ENCODE measurements at regions not wholly inside any gene's neighbourhood (a gene's known extent, or its start where the extent isn't known, plus 50 kb on each side); places are given as distances from the start of the nearest gene placed in this dataset.

DNA sequence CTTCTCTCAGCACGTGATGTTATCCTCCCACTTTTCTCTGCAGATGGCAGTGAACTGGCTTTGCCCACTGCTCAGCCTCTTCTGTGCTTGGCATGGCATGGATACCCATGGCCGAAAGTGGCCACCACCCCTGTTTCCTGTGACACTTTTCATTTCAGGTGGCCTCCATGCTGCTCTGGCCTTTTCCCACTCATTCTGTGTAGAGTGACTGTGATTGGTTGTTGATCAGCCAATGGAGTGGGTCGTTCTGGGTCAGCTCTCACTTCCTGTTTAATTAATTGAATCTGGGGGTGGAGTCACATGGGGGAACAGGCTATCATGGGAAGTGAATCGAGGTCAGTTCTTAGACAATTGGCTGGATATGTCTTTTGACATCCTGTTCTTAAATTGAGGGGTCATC lies 350.1 kb upstream of the EEF2KMT start:
- no peak for DNase-seq

DNA sequence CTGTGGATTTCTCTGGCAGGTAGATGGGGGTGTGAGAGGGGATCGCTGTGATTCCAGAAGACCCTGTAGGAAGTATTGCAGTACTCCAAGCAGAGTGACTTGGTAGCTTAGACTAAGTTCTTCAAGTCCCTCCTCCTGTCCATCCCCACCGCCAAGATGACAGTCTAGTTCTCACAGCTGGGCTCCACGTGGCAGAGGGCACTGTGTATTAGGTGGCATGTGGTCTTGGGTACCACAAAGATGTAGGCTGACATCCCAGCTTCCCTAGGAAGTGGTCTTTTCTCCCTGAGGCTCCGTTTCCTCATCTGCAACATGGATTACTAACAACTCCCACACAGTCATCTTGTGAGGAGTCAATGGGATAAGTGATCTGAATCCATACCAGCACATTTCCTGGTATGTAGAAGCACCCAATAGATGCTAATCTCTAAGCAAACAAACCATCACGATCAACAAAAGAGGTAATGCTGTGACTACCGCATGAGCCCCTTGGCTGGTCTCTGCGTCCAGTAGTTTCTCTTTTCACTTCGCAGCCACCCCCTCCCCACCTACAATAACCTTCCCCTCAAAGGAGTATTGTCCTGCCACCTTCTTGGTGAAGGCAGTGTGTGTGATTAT lies 349.1 kb upstream of the EEF2KMT start:
- no peak for DNase-seq

DNA sequence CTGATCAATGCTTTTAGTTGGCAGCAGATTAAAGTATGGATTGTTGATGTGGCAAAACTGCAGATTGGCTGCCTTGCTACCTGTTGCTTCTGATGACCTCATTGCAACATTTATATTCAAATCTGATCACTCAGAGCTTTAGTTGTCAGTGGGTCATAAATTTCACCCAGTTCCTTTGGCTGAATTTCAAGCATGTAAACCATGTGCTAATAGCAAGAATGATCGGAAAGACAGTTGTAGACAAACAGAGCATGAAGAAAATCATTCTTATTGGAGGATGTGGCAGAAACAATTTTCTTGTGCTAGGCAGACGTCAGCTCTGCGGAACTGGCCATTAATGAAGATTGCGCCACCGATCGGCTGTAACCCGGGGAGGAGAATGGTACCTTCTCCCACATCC lies 346.6 kb upstream of the EEF2KMT start:
- no peak for DNase-seq

DNA sequence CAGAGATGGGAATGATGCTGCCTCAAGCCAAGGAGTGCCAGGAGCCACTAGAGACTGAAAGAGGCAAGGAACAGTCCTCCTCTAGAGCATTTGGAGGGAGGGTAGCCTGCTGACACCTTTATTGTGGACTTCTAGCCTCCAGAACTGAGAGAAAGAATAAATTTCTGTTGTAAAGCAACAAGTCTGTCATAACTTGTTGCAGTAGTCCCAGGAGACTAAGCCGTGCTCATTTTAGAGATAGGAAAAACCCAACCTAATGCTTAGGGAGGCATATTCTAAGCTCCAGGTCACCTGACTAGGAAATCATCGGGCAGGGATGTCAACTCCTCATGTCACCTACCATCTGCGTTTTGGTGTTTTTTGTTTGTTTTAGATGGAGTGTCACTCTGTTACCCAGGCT lies 345.4 kb upstream of the EEF2KMT start:
- DNase-seq, result no peak

DNA sequence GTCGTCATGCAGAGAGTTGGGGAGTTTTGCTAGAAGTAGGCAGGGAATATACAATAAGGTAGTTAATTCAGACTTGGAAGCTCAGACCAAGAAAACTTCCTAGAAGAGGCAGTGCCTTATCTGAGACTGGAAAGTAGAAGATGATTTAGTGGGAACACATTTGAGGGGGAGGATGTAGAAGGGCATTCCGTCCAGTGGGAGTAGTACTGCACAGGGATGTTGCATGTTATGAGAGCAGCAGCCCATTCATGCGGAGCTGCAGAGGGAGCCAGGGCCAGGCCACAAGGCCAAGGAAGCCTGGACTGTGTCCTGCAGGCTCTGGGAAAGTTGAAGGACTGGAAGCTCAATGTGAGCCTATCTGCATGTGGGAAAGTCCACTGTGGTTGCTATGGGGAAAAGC lies 344.5 kb upstream of the EEF2KMT start:
- no peak for DNase-seq

DNA sequence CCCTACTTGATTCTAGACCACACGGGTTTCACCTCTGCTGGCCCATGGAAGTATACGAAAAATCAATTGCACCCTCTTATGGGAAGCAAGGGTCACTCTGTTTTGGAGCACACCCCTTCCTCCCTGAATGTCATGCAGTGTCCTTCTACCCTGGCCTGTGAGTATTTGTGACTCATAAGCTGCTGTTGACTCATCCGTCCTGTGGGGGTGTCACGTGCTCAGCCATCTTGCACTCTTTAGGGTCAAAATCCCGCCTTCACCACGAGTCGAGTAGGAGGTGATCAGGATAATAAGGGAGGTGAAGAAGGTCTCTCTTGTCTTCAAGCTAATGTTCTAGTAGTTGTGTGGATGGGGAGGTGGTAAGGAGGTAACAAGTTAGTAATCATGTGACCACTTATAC lies 341.0 kb upstream of the EEF2KMT start:
- no peak for DNase-seq

DNA sequence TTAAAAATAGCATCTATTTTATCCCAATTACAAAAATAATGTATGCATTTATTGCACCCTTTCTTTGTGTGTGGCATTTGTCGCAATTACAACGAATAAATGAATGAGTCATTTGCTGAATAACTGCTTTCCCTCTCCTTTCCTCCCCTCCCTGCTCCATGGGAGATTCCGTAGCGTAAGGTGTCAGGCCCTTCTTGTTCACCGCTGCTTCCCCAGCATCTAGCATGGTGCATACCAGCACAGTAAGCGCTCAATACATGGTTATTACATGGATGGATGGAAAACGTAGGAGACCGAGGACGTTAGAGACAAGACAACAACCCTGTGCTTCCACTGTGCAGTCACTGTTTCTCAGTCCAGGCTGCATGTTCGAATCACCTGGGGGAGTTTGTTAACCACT lies 336.0 kb upstream of the EEF2KMT start:
- no peak for DNase-seq

DNA sequence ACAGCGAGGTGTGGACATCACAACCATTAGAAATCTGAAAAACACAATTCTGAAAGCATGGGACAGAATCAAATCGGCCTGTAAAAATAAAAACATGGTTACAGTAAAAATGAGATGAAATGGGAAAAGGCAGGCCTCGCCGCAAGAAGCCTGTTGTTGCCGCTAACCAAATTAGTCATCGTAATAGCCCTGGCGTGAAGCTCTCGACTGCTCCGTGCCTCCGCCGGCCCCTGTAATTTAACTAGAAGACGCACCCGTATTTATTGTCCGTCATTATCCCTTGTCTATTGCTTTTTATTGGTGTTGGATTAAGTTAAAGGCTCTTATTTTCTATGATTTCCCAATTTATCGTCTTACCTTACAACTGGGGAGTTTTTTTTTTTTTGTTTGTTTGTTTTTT lies 334.6 kb upstream of the EEF2KMT start:
- no peak for DNase-seq

DNA sequence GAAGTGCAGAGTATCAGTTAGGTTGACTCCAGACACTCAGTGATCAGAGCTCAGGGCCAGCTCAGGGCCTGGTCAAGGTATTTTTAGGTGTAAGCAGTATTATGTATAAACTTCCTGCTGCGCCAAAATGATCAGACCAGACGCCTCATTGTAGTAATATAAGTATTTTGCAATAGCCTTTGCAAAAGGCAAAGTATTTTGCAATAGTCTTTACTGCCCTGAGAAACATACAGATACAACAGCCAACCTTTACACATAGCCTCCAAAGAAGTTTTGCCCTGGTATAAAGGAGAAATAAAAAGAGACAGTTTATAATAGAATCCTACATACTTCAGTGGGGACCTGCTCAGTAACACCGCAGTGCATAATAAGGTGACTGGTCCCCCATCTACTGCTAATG lies 333.0 kb upstream of the EEF2KMT start:
- no peak for DNase-seq

DNA sequence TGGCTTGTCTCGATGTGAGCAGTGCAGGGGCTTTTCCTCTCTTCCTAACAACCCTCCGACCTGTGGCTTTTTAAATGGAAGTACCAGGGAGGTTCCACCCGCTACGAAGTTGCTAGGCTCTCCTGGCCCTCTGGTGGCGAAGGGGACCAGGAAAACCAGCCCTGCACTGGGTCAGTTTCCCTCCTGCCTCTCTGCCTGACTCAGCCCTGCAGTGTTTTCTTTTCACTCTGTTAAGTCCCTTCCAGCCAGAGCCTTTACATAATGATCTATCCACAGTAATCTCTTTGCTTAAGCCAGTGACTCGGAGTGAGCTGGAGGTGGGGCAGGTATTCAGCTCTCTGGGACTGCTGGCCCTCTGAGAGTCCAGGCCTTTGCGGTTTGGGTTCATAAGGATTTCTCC lies 331.3 kb upstream of the EEF2KMT start:
- no peak for DNase-seq

DNA sequence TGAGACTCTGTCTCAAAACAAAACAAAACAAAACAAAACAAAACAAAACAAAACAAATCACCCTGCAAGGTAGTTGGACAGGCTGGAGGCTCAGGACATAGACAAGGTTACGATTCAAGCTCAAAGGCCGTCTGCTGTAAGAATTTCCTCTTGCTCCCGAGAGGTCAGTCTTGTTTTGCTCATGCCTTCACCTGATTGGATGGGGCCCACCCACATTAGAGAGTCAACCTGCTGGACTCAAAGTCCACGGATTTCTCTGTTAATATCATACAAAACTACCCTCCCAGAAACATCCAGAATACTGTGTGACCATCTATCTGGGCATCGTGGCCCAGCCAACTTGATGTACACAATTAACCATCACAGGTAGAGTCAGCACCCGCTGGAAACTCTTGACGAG lies 330.0 kb upstream of the EEF2KMT start:
- DNase-seq, result no peak

DNA sequence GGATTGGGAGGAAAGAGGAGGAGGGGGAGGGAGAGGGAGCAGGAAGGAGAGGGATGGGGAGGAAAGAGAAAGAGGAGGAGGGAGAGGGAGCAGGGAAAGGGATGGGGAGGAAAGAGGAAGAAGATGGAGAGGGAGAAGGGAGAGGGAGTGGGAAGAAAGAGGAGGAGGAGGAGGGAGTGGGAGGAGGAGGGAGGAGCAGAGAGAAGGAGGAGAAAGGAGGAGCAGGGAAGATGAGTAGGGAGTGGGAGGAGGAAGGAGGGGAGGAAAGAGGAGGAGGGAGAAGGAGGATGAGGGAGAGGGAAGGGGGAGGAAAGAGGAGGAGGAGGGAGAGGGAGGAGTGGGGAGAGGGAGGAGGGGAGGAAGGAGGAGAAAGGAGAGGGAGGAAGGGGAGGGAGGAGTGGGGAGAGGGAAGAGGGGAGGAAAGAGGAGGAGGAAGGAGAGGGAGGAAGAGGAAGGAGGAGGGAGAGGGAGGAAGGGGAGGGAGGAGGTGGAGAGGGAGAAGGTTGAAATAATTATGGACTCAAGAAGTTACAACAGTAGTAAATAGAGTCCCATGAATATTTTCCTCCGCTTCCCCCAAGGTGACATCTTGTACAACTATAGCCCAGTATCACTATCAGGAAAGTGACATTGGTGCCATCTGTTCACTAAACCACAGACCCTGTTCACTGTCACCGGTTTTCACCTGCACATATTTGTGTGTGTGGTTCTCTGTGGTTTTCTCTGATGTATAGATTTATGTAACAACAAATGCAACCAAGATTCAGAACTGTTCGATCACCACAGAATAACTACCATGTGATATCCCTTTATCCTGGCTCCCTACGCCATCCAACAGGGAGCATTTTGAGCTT lies 325.3 kb upstream of the EEF2KMT start:
- DNase-seq, result no peak

DNA sequence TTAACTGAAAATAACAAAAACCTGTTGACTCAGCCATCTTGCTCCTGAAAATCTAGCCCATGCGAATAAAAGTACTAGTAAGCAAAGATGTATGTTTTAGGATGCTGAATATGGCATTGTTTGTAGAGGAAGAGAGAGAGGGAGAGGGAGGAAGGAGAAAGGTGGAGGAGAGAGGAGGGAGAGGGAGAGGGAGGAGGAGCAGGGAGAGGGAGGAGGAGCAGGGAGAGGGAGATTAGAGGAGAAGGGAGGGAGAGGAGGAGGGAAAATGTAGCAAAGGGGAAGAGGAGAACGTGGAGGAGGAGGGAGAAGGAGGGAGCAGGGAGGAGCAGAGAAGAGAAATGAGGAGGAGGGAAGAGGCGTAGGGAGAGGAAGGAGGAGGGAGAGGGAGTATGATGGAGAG lies 324.5 kb upstream of the EEF2KMT start:
- DNase-seq, result no peak

DNA sequence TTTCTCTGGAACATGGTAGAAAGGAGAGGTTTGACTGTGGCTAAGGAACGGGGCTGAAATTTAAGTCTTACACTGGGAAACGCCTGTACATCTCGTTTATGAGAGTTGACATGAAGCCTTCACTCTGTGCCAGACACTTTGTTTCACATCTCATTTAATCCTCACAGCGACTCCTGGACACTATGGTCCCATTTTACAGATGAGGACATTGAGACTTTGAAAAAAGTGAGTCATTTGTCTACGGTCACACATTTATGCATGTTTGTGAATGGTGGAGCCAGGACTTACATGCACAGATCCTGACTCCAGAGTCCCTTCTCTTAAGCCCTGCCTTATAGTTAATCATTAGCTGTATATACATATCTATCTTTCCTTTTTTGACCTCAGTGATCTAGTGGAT lies 318.4 kb upstream of the EEF2KMT start:
- DNase-seq, result no peak

DNA sequence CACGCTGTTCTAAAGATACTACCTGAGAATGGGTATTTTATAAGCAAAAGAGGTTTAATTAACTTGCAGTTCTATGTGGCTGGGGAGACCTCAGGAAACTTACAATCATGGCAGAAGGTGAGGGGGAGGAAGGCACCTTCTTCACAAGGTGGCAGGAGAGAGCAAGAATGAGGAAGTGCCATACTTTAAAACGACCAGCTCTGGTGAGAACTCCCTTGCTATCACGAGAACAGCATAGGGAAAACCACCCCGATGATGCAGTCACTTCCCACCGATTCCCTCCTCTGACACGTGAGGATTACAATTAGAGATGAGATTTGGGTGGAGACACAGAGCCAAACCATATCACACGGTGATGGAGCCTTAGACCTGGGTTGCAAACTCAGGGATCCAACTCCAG lies 317.5 kb upstream of the EEF2KMT start:
- DNase-seq, result no peak

DNA sequence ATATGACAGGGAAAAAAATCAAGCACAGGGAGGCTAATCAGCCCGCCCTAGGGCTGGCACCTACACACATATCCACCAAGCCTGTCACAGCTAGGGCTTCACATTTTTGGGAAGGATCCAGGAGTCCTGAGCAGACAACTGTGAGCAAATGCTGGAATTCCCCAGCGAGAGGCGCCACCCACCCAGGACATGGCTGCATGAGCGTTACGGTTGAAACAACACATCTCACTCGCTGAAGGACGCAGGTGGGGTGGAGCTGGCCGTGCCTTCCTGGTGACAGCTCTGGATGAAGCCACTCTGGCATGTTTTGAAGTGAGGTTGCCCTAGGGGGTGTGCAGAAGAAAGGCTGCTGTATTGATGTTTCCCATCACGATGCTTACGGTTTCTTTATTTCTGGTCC lies 315.1 kb upstream of the EEF2KMT start:
- DNase-seq, result no peak

DNA sequence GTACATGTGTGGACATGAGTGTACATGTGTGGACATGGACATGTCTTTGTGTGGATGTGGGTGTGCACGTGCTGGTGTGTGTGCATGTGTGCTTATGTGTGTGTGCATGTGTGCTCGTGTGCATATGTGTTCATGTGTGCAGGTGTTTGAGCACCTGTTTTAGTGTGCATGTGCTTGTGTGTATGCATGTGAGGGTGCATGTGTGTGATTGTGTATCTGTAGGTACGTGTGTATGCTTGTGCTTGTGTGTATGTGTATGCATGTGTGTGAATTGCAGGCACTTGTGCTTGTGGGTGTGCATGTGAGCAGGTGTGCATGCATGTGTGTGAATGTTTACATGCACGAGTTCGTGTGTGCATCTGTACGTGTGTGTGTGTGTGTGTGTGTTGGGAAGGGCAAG lies 300.6 kb upstream of the EEF2KMT start:
- DNase-seq, result no peak

DNA sequence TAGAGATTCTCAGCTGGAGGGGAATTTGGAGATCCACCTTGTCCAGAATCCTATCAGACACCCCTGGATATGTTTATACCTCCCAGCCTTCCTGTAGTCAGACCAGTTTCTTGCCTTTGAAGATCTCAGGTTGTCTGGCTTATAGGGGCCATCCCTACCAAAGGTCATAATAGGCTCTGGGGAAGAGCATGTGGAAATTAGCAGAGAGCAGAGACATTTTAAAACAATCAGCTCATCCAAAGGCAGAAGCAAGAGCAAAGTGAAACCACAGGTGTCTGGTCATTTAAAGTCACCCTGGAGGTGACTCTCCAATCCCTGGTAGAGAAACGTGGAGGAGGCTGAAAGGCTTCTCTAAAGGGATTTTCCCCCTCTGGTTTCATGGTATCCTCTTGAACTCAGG lies 299.3 kb upstream of the EEF2KMT start:
- DNase-seq, result no peak

DNA sequence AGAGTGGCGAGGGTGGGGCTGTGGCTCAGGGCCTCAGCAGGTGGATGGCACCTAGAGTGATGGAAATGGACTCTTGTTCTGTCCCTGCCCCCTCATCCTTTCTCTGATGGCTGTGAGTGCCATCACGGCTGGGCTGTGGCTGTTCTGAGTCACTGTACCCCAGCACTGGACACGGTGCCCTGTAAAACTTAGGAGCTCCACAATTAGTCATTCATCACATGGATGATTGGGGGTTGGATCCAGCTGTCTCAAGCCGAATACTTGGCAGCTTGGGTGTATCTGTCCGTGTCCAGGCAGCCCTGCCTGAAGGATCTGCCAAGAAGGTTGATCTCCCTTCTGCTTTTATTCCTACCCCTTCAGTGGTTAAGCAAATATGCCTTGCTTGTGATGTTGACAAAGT lies 295.5 kb upstream of the EEF2KMT start:
- no peak for DNase-seq

DNA sequence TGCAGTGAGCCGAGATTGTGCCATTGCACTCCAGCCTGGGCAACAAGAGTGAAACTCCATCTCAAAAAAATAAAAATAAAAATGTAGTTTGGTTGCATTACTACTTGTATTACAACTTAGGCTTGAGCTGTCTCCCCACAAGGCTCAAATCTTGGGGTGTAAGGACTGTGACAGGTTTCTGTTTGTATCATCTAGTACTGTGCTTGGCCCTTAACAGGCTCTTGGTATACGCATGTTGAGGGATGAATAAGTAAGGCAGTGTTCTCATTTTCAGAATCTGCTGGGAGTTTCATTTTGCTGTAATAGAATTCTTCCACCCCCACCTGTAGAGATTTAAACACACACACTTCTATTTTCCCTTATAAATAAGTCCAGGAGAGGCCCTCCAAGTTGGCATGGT lies 289.4 kb upstream of the EEF2KMT start:
- no peak for DNase-seq

DNA sequence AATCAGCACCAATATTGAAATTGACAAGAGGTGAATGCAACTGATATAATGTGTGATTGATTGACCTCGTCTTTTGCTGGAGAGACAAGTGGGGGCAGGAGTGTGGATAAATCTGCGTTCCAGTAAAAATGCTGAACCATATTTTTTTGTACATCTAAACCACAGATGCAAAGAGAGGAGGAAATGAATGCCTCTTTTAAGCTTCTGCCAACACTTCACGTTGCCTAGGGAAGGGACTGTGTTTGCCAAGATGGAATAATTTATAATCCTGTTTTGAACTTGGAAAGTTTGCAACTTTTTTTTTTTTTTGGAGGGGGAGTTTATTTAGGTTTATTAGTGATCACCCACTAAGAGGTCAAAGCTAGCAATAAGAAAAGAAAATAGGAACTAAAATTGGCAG lies 288.2 kb upstream of the EEF2KMT start:
- no peak for DNase-seq

DNA sequence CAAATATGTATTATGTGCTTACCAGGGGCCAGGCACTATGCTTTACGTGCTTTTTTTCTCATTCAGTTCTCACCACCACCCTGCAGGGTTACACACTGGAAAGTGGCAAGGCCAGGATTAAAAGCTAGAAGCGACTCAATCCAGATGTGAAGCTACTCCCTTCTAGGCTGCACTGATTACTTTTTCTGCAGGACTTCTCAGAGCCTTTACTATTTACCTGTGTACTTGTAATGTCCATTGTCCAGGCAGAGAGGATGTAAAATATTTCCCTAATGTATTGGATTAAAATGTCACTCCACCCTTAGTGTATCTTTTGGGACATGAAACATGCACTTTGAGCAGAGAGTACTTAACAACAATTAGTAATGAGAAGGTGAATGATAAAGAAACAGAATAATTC lies 287.5 kb upstream of the EEF2KMT start:
- DNase-seq, result no peak

DNA sequence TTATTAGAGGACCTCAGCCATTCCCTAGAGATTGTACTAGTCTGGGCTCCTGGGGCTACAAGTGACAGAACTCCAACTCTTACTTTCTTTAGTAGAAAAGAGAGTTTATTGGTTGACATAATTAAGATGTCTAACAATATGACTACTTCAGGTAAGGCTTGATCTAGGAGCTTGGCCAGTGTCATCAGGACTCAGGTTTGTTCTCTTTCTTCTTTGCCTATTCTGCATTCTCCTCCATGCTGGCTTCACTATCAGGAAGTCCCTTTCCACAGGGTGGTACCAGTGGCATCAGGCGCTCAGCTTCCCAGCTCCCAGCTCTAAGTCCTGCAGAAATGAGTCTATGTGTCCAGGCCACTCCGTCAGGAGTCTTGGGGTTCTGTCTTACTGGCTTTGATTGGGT lies 286.1 kb upstream of the EEF2KMT start:
- no peak for DNase-seq

DNA sequence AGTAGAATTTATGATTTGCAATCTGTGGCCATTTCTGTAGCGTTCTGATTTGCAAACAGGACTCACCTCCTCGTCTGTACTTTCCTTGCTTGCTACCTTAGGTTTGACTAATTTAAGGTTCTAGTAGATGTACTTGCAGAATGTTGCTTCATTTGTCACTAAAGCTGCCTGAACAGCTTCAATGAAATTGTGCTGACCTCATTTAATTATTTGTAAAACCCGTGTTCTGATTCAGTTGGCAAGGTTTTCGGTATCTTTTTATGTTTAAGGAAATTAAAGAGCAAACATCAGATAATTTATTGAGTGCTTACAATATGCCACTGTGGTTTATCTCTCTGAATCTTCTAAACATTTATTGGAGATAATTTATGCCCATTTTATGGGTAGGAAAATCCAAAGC lies 284.9 kb upstream of the EEF2KMT start:
- no peak for DNase-seq

DNA sequence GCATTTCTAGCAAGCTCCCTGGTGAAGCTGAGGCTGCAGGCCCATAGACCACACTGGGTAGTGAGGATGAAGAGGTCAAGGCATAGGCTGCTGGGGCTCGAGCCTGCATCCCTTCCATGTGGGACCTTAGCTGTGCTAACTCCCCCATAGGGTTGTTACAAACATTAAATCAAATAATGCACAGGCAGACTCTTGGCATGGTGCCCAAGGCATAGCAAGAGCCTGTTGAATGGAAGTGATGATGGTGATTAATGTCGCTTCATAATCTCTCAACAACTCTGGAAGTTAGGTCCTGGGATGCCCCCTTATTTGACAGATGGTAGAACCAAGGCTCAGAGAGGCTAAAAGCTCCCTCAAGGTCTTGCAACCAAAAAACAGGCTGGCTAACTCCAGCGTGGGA lies 283.9 kb upstream of the EEF2KMT start:
- DNase-seq, result no peak
